ENCODE measurements at regions not wholly inside any gene's neighbourhood (a gene's known extent, or its start where the extent isn't known, plus 50 kb on each side); places are given as distances from the start of the nearest gene placed in this dataset.

GRCh38 chr1:58206749-58207148 lies 339.8 kb downstream of the OMA1 start:
- no peak for TF ChIP-seq CTCF (IDR thresholded peaks at IDR 0.05)
- TF ChIP-seq POLR2A (IDR thresholded peaks at IDR 0.05), result no peak
- TF ChIP-seq POLR2AphosphoS5 (IDR thresholded peaks at IDR 0.05; ENCODE audit: insufficient read depth in 1 of 2, low read depth in 1 of 2), result no peak

Measured in vagina (tissue), 2 donors.